ENCODE measurements at regions not wholly inside any gene's neighbourhood (a gene's known extent, or its start where the extent isn't known, plus 50 kb on each side); places are given as distances from the start of the nearest gene placed in this dataset.

DNA sequence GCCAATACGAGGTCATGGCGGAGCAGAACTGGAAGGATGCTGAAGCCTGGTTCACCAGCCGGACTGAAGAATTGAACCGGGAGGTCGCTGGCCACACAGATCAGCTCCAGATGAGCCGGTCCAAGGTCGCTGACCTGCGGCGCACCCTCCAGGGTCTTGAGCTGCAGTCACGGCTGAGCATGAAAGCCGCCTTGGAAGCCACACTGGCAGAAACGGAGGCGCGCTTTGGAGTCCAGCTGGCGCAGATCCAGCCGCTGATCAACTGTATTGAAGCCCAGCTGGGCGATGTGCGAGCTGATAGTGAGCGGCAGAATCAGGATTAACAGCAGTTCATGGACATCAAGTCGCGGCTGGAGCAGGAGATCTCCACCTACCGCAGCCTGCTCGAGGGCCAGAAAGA lies 296.9 kb downstream of the OGFRL1 start:
- TF ChIP-seq, protein P1, sequence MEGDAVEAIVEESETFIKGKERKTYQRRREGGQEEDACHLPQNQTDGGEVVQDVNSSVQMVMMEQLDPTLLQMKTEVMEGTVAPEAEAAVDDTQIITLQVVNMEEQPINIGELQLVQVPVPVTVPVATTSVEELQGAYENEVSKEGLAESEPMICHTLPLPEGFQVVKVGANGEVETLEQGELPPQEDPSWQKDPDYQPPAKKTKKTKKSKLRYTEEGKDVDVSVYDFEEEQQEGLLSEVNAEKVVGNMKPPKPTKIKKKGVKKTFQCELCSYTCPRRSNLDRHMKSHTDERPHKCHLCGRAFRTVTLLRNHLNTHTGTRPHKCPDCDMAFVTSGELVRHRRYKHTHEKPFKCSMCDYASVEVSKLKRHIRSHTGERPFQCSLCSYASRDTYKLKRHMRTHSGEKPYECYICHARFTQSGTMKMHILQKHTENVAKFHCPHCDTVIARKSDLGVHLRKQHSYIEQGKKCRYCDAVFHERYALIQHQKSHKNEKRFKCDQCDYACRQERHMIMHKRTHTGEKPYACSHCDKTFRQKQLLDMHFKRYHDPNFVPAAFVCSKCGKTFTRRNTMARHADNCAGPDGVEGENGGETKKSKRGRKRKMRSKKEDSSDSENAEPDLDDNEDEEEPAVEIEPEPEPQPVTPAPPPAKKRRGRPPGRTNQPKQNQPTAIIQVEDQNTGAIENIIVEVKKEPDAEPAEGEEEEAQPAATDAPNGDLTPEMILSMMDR (conservative IDR thresholded peaks at IDR 0.05; ENCODE audit: low read length) = no peak
- no peak for TF ChIP-seq EZH2phosphoT487 (IDR thresholded peaks at IDR 0.05; ENCODE audit: borderline replicate concordance, low read depth, low read length)
